K562 (cell line): ENCODE measurements at regions not wholly inside any gene's neighbourhood (a gene's known extent, or its start where the extent isn't known, plus 50 kb on each side); places are given as distances from the start of the nearest gene placed in this dataset.

Source experiments
- ATAC-seq: fragments of 200-7000 bp; cut with Tn5 transposase; 3 replicates; pipeline ENCODE4 v1.9.1; 2020; ENCODE audit warnings: moderate library complexity
- BruUV-seq: library from RNA; stranded (reverse); fragments of 400-500 nt; replicated peaks from 2 replicates; lab custom pipeline; 2021; lab: Mats Ljungman, UMichigan
- CTCF ChIA-PET: fragments of 300-600 bp; formaldehyde crosslinking; extraction: SDS; loops from one replicate; lab custom pipeline; 2021; ENCODE audit warnings: low intra/inter-chr PET ratio; lab: Yijun Ruan, JAX
- POLR2A ChIA-PET: fragments of 300-600, 350-650 bp; sonication (Branson Sonifier 250); formaldehyde crosslinking; extraction: SDS; loops from one replicate; lab custom pipeline; 2021; ENCODE audit warnings: antibody characterized with exemption, inconsistent platforms; lab: Yijun Ruan, JAX
- DNase-seq, 4 experiments: peaks; one replicate each; pipeline versions ENCODE4 v3.0.0 to v3.0.0-alpha.2; 2011 to 2018; ENCODE audit warnings: low spot score in 3 of 4, mixed read lengths in 3 of 4; ENCODE audit errors: extremely low read depth in 1 of 4
- FAIRE-seq: peaks from 2 replicates; lab custom pipeline; 2011; peaks lifted over from hg19 to GRCh38; lab: Jason Lieb, UNC
- H2AFZ ChIP-seq: 2 replicates; pipeline ENCODE4 v1.6.0; 2011; ENCODE audit warnings: low read depth, low read length, control low read depth, inconsistent platforms
- H3K27ac ChIP-seq: fragments of 200-600 bp; 3 replicates; pipeline ENCODE4 v1.8.0; 2011; ENCODE audit warnings: low read depth, mild to moderate bottlenecking, control low read depth, inconsistent platforms, low read length, moderate library complexity, mixed read lengths; ENCODE audit errors: extremely low read depth
- H3K27me3 ChIP-seq, 2 experiments: fragments of 300-600 bp in 1 of 2; 2 replicates in 1 of 2; 3 replicates in 1 of 2; pipeline versions ENCODE4 v1.6.0 to v1.8.0; 2011; ENCODE audit warnings: inconsistent platforms in 2 of 2, low read length in 2 of 2, mild to moderate bottlenecking in 1 of 2, mixed read lengths in 1 of 2, moderate library complexity in 1 of 2; ENCODE audit not compliant: control insufficient read depth in 2 of 2, insufficient read depth in 2 of 2
- H3K36me3 ChIP-seq: fragments of 300-600 bp; 3 replicates; pipeline ENCODE4 v1.8.0; 2011; ENCODE audit warnings: mild to moderate bottlenecking, low read length, inconsistent platforms; ENCODE audit not compliant: control insufficient read depth, insufficient read depth
- H3K4me1 ChIP-seq, 2 experiments: fragments of 200-600 bp in 1 of 2; replicated peaks in 1 of 2; 2 replicates in 1 of 2; 3 replicates in 1 of 2; pipeline versions ENCODE4 v1.5.1 to v1.8.0; 2011; ENCODE audit warnings: inconsistent platforms in 2 of 2, low read length in 2 of 2, mild to moderate bottlenecking in 1 of 2, mixed read lengths in 1 of 2, moderate library complexity in 1 of 2; ENCODE audit not compliant: control insufficient read depth in 2 of 2, insufficient read depth in 2 of 2
- H3K4me2 ChIP-seq: 2 replicates; pipeline ENCODE4 v1.6.1; 2011; ENCODE audit warnings: low read length, control low read depth, inconsistent platforms, mixed read lengths; ENCODE audit not compliant: insufficient read depth
- H3K4me3 ChIP-seq: fragments of 200-600 bp; sonication (generic), shearing (Covaris generic); 2 replicates; pipeline ENCODE4 v1.5.1; 2016; ENCODE audit warnings: control low read depth, inconsistent platforms
- H3K79me2 ChIP-seq: fragments of 200-600 bp; 3 replicates; pipeline ENCODE4 v1.8.0; 2011; ENCODE audit warnings: low read length, inconsistent platforms; ENCODE audit not compliant: control insufficient read depth, insufficient read depth
- H3K9ac ChIP-seq, 2 experiments: 2 replicates each; pipeline versions ENCODE4 v1.6.0 to v1.6.1; 2011; ENCODE audit warnings: low read depth in 2 of 2, low read length in 2 of 2, control low read depth in 1 of 2, inconsistent platforms in 1 of 2, mild to moderate bottlenecking in 1 of 2, mixed read lengths in 1 of 2; ENCODE audit not compliant: insufficient read depth in 1 of 2
- H3K9me1 ChIP-seq: one replicate; pipeline ENCODE4 v1.6.0; 2011; ENCODE audit warnings: inconsistent platforms, mild to moderate bottlenecking, low read length, moderate library complexity; ENCODE audit not compliant: control insufficient read depth, insufficient read depth
- H3K9me3 ChIP-seq: replicated peaks from 2 replicates; pipeline ENCODE4 v1.5.1; 2011; ENCODE audit warnings: low read depth, low read length, inconsistent platforms; ENCODE audit not compliant: control insufficient read depth, insufficient read depth
- H4K20me1 ChIP-seq: replicated peaks from 2 replicates; pipeline ENCODE4 v1.6.1; 2011; ENCODE audit warnings: low read length, inconsistent platforms, mixed read lengths; ENCODE audit not compliant: control insufficient read depth, insufficient read depth
- DPF2 ChIP-seq: fragments of 450-650 bp; IDR thresholded peaks from 2 replicates; pipeline ENCODE4 v1.6.1; 2016
- HDAC3 ChIP-seq: fragments of 450-650 bp; IDR thresholded peaks from 2 replicates; pipeline ENCODE4 v1.6.1; 2018; ENCODE audit warnings: borderline replicate concordance, mild to moderate bottlenecking, moderate library complexity; ENCODE audit not compliant: partially characterized antibody
- NR2C1 ChIP-seq, 2 experiments: fragments of 450-650 bp; IDR thresholded peaks; 2 replicates each; pipeline ENCODE4 v1.6.1; 2017; ENCODE audit warnings: mild to moderate bottlenecking in 2 of 2, antibody characterized with exemption in 1 of 2, inconsistent platforms in 1 of 2, missing compliant biosample characterization in 1 of 2, missing genetic modification characterization in 1 of 2
- RBM22 ChIP-seq: fragments of 200-400 bp; formaldehyde crosslinking; IDR thresholded peaks from 2 replicates; pipeline ENCODE4 v1.6.1; 2018; ENCODE audit warnings: low read length, low read depth; ENCODE audit not compliant: poor library complexity, severe bottlenecking
- SMAD4 ChIP-seq: fragments of 250-450 bp; sonication (Bioruptor Pico); conservative IDR thresholded peaks from 2 replicates; pipeline ENCODE4 v1.8.0; 2021; ENCODE audit warnings: inconsistent platforms, mild to moderate bottlenecking, moderate library complexity
- TAF15 ChIP-seq: fragments of 200-400 bp; formaldehyde crosslinking; IDR thresholded peaks from 2 replicates; pipeline ENCODE4 v1.6.1; 2017; ENCODE audit warnings: mild to moderate bottlenecking, low read depth, low read length, moderate library complexity
- ZBTB9 ChIP-seq: fragments of 450-650 bp; formaldehyde crosslinking; IDR thresholded peaks from 2 replicates; pipeline ENCODE4 v1.4.0; 2020; ENCODE audit warnings: mild to moderate bottlenecking, moderate library complexity
- ZFP1 ChIP-seq: fragments of 450-650 bp; formaldehyde crosslinking; IDR thresholded peaks from 2 replicates; pipeline ENCODE4 v1.4.0; 2020; ENCODE audit warnings: mild to moderate bottlenecking, mixed read lengths
- ZNF146 ChIP-seq: IDR thresholded peaks from one replicate; pipeline ENCODE4 v1.6.1; 2018; ENCODE audit warnings: missing compliant biosample characterization; ENCODE audit not compliant: unreplicated experiment
- ZNF699 ChIP-seq: fragments of 250-450 bp; sonication (Bioruptor Pico); IDR thresholded peaks from 2 replicates; pipeline ENCODE4 v1.8.0; 2021; ENCODE audit warnings: mild to moderate bottlenecking, moderate library complexity; ENCODE audit not compliant: insufficient replicate concordance
- WGBS: fragments of 100-300 bp; shearing (Covaris generic); methylation state at CpG from one replicate; pipeline ENCODE4 v1.1.6; 2016; ENCODE audit warnings: low coverage, mixed read lengths; ENCODE audit not compliant: insufficient coverage; ENCODE audit errors: missing lambda C conversion rate; 5-methylcytosine and 5-hydroxymethylcytosine counted together
- in situ Hi-C: fragments of 300-500 bp; cut with MboI; formaldehyde crosslinking; loops from 4 replicates; pipeline ENCODE4 v1.15.0; 2018; ENCODE audit warnings: inconsistent platforms, mixed read lengths
- intact Hi-C: fragments of 100-400 bp; cut with micrococcal nuclease; formaldehyde crosslinking; loops from 2 replicates; pipeline ENCODE4 v1.14.2; 2022
- TF ChIP-seq, protein P1 (sequence below): sonication (generic); formaldehyde crosslinking; IDR thresholded peaks from 2 replicates; pipeline ENCODE4 v1.8.1; 2022; ENCODE audit warnings: missing genetic modification reagents

DNA sequence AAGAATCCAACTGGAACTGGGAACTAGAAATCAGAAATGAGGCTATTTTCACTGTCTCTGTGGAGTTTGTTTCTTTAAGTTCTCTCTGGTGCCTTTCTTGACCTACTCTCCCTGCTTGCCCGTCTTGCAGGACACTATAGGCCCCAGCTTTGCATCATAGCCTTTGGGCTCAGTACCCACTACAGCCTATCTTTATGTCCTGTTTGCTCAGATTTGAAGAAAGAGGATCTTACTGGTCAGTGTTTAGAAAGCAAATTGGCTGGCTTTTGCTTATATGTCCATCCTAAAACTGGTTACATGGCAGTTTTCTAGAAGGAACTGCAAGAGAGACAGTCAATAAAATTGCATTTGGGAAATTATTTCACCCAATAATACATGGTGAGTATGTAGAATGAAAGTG lies 231.8 kb upstream of the TBL1XR1 start:
- intact Hi-C loops = no loop called here
- Histone ChIP-seq H3K9me3 (no peaks in the 10 kb centered on the region), H3K36me3 (no peaks in the 10 kb centered on the region), H3K27ac (no peak overlapping the region), H3K79me2 (no peaks in the 10 kb centered on the region), H3K4me3 (no peak overlapping the region), H3K27me3 (no peaks in the 10 kb centered on the region), H3K9ac (no peak overlapping the region), H3K9me1 (no peaks in the 10 kb centered on the region), H4K20me1 (no peaks in the 10 kb centered on the region), H2AFZ (no peak overlapping the region), H3K4me1 (peaks cover 3 to 27% of the 10 kb centered on the region in 2 experiments; a peak in 3 of 5 replicates), H3K4me2 (no peak overlapping the region)
- 38% methylated on average over 1 of the region's 1 CpG for WGBS
- TF ChIP-seq SMAD4 (no peak), NR2C1 (IDR thresholded peaks at IDR 0.05) (no peak), NR2C1 (tag; IDR thresholded peaks at IDR 0.05) (no peak), ZFP1 (CRISPR knock-in tag) (no peak), ZNF699 (CRISPR knock-in tag) (no peak), ZBTB9 (CRISPR knock-in tag) (no peak), DPF2 (no peak), RBM22 (no peak), ZNF146 (no peak), TAF15 (no peak), HDAC3 (no peak)
- TF ChIP-seq, protein P1, sequence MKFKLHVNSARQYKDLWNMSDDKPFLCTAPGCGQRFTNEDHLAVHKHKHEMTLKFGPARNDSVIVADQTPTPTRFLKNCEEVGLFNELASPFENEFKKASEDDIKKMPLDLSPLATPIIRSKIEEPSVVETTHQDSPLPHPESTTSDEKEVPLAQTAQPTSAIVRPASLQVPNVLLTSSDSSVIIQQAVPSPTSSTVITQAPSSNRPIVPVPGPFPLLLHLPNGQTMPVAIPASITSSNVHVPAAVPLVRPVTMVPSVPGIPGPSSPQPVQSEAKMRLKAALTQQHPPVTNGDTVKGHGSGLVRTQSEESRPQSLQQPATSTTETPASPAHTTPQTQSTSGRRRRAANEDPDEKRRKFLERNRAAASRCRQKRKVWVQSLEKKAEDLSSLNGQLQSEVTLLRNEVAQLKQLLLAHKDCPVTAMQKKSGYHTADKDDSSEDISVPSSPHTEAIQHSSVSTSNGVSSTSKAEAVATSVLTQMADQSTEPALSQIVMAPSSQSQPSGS (CRISPR knock-in tag) = no peak
- ChIA-PET POLR2A (interaction anchor here (0.5 to 0.6 kb wide), 2 partner anchors 11 to 14 kb away, joined by 3 read pairs; no protein-coding TSS in a partner anchor), CTCF (no interaction called here)
- FAIRE-seq (no peak), ATAC-seq (no peak), DNase-seq (no peak)
- no TSS peak for BruUV-seq
- in situ Hi-C loops = no loop called here
